ENCODE measurements at regions not wholly inside any gene's neighbourhood (a gene's known extent, or its start where the extent isn't known, plus 50 kb on each side); places are given as distances from the start of the nearest gene placed in this dataset.

DNA sequence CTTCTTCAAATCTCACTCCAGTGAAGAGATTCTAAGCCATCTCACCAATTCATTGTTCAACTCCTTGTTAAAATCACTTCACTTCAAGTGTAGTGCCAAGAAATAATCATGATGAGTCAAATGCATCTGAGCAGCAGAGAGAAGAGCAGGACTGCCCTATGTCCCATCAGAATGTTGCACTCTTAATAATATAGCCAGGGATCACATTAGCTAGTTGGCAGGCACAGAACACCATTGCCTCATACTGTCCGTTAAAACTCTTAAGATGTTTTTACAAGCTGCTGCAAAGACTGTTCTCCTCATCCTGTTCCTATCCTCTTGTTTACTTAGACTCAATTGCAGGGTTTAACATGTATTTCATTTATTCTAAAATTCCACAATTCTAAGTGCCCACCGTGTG, 432.9 kb downstream of the PLPP3 start:
- Histone ChIP-seq H3K36me3 (ENCODE audit: control insufficient read depth in 2 of 2, insufficient read depth in 2 of 2, low read length in 1 of 2) (no peaks in the 10 kb centered on the region), H4K20me1 (ENCODE audit: control insufficient read depth, insufficient read depth) (no peaks in the 10 kb centered on the region), H3K4me1 (ENCODE audit: control insufficient read depth, insufficient read depth, low read length) (no peaks in the 10 kb centered on the region), H3K9ac (ENCODE audit: control insufficient read depth, insufficient read depth, low read length) (no peak overlapping the region), H3K27me3 (replicated peaks in 1 of 2; ENCODE audit: control insufficient read depth in 2 of 2, insufficient read depth in 2 of 2, low read length in 1 of 2) (no peaks in the 10 kb centered on the region), H2AFZ (ENCODE audit: control insufficient read depth, low read depth, low read length) (no peak overlapping the region), H3K9me3 (replicated peaks; ENCODE audit: control insufficient read depth, insufficient read depth, low read length) (no peaks in the 10 kb centered on the region), H3K4me2 (ENCODE audit: control insufficient read depth, insufficient read depth) (no peak overlapping the region), H3K4me3 (no peak overlapping the region), H3K79me2 (ENCODE audit: control insufficient read depth, insufficient read depth, low read length) (no peaks in the 10 kb centered on the region), H3K27ac (ENCODE audit: control insufficient read depth, insufficient read depth) (no peak overlapping the region)
- CTCF ChIA-PET = interaction anchor here (0.9 to 2.3 kb wide), 5 partner anchors 12 to 438 kb away, joined by 4 to 12 read pairs (median 5); no protein-coding TSS in a partner anchor
- WGBS (ENCODE audit: insufficient coverage, insufficient replicate concordance, low lambda C conversion rate, missing lambda C conversion rate) = 0% methylated on average over 2 of the region's 2 CpGs
- TF ChIP-seq POLR2AphosphoS5 (IDR thresholded peaks at IDR 0.05; ENCODE audit: low read length) (no peak), RELA (IDR thresholded peaks at IDR 0.05; ENCODE audit: borderline replicate concordance, partially characterized antibody) (no peak), TBL1XR1 (IDR thresholded peaks at IDR 0.05; ENCODE audit: low read depth, low read length) (no peak), WRNIP1 (IDR thresholded peaks at IDR 0.05; ENCODE audit: borderline replicate concordance, low read depth, low read length) (no peak), ZNF207 (IDR thresholded peaks at IDR 0.05; ENCODE audit: borderline replicate concordance) (no peak)
- TF ChIP-seq, protein P1, sequence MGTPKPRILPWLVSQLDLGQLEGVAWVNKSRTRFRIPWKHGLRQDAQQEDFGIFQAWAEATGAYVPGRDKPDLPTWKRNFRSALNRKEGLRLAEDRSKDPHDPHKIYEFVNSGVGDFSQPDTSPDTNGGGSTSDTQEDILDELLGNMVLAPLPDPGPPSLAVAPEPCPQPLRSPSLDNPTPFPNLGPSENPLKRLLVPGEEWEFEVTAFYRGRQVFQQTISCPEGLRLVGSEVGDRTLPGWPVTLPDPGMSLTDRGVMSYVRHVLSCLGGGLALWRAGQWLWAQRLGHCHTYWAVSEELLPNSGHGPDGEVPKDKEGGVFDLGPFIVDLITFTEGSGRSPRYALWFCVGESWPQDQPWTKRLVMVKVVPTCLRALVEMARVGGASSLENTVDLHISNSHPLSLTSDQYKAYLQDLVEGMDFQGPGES (IDR thresholded peaks at IDR 0.05) = no peak
- TF ChIP-seq, protein P2, sequence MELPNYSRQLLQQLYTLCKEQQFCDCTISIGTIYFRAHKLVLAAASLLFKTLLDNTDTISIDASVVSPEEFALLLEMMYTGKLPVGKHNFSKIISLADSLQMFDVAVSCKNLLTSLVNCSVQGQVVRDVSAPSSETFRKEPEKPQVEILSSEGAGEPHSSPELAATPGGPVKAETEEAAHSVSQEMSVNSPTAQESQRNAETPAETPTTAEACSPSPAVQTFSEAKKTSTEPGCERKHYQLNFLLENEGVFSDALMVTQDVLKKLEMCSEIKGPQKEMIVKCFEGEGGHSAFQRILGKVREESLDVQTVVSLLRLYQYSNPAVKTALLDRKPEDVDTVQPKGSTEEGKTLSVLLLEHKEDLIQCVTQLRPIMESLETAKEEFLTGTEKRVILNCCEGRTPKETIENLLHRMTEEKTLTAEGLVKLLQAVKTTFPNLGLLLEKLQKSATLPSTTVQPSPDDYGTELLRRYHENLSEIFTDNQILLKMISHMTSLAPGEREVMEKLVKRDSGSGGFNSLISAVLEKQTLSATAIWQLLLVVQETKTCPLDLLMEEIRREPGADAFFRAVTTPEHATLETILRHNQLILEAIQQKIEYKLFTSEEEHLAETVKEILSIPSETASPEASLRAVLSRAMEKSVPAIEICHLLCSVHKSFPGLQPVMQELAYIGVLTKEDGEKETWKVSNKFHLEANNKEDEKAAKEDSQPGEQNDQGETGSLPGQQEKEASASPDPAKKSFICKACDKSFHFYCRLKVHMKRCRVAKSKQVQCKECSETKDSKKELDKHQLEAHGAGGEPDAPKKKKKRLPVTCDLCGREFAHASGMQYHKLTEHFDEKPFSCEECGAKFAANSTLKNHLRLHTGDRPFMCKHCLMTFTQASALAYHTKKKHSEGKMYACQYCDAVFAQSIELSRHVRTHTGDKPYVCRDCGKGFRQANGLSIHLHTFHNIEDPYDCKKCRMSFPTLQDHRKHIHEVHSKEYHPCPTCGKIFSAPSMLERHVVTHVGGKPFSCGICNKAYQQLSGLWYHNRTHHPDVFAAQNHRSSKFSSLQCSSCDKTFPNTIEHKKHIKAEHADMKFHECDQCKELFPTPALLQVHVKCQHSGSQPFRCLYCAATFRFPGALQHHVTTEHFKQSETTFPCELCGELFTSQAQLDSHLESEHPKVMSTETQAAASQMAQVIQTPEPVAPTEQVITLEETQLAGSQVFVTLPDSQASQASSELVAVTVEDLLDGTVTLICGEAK (IDR thresholded peaks at IDR 0.05; ENCODE audit: borderline replicate concordance) = no peak
- TF ChIP-seq, protein P3, sequence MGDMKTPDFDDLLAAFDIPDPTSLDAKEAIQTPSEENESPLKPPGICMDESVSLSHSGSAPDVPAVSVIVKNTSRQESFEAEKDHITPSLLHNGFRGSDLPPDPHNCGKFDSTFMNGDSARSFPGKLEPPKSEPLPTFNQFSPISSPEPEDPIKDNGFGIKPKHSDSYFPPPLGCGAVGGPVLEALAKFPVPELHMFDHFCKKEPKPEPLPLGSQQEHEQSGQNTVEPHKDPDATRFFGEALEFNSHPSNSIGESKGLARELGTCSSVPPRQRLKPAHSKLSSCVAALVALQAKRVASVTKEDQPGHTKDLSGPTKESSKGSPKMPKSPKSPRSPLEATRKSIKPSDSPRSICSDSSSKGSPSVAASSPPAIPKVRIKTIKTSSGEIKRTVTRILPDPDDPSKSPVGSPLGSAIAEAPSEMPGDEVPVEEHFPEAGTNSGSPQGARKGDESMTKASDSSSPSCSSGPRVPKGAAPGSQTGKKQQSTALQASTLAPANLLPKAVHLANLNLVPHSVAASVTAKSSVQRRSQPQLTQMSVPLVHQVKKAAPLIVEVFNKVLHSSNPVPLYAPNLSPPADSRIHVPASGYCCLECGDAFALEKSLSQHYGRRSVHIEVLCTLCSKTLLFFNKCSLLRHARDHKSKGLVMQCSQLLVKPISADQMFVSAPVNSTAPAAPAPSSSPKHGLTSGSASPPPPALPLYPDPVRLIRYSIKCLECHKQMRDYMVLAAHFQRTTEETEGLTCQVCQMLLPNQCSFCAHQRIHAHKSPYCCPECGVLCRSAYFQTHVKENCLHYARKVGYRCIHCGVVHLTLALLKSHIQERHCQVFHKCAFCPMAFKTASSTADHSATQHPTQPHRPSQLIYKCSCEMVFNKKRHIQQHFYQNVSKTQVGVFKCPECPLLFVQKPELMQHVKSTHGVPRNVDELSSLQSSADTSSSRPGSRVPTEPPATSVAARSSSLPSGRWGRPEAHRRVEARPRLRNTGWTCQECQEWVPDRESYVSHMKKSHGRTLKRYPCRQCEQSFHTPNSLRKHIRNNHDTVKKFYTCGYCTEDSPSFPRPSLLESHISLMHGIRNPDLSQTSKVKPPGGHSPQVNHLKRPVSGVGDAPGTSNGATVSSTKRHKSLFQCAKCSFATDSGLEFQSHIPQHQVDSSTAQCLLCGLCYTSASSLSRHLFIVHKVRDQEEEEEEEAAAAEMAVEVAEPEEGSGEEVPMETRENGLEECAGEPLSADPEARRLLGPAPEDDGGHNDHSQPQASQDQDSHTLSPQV (IDR thresholded peaks at IDR 0.05) = no peak
- POLR2A ChIA-PET = interaction anchor here (0.5 to 1.4 kb wide), 5 partner anchors 8 to 408 kb away, joined by 3 to 6 read pairs (median 3); no protein-coding TSS in a partner anchor
- DNase-seq (ENCODE audit: low read depth, low spot score) (no peak), ATAC-seq (no peak), FAIRE-seq (no peak)
- in situ Hi-C loops (cut with MboI) (no loop called here), intact Hi-C loops (cut with micrococcal nuclease; ENCODE audit: unreplicated experiment) (no loop called here)
- RAD21 ChIA-PET (ENCODE audit: unreplicated experiment) = interaction anchor here (1.0 to 1.8 kb wide), 4 partner anchors 10 to 324 kb away, joined by 3 to 13 read pairs (median 5); no protein-coding TSS in a partner anchor
- no TSS peak for BruUV-seq (replicated peaks)
- SMC1A ChIA-PET (ENCODE audit: uncharacterized antibody, unreplicated experiment) = interaction anchor here (0.6 to 7.9 kb wide), 14 partner anchors 12 to 680 kb away, joined by 3 to 79 read pairs (median 4); no protein-coding TSS in a partner anchor
